CD4-positive, alpha-beta T cell treated with Interleukin-1 beta for 1 hour (primary cell): ENCODE measurements at regions not wholly inside any gene's neighbourhood (a gene's known extent, or its start where the extent isn't known, plus 50 kb on each side); places are given as distances from the start of the nearest gene placed in this dataset.

ENCODE experiments used
- DNase-seq, 2 donors: peaks; one replicate each; pipeline ENCODE4 v3.0.0-alpha.2; 2020 to 2022

DNA sequence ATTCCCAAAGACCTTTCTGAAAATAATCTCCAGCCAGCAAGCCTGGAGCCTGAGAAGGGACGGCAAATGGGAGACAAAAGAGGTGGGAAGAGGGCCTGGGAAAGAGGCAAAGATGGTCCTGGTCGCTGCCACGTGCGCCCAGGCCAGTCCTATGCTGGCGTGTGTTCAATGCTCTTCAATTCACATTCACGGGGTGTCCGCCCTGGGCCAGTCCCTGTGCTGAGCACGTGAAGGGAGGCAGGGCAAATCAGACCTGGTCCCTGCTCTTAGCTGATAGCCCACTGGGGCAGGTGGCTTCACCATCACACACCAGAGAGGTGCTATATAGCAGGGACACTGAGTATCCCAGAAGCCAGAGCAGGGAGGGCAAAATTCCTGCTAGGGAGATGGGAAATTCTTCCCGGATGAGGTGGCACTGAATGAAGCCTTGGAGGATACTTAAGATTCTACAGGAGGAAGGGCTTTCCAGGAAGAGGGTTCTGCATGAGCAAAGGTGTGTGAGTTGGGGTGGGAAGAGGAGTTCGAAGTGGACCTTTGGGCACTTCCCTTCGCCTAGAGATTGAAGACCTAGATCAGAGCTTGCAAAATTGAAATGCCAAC lies 148.2 kb downstream of the CHST1 start:
- no peak for DNase-seq

DNA sequence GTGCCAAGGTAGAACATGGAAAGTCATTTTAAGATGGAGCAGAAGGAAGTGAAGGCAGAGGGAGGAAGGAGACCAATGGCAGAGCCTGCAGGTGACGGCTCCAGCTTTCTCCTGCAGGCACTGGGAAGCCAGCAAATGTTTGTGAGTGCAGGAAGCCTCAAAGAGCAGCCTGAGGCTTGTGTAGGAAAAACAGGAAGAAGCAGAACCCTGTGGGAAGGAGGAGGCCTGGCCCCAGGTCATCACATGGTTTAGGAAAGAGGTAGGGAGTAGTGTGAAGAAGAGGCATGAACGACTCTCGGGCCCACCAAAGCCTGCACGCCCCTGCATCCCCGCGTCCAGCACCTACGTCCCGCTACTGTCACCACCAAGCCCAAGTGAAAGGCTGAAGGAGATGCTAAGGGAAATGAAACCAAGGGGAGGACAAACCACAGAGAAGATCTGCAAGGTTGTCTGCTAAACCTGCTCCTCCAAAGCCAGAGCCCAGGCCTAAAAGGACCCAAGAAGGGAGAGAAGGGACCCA lies 151.5 kb downstream of the CHST1 start:
- no peak for DNase-seq

DNA sequence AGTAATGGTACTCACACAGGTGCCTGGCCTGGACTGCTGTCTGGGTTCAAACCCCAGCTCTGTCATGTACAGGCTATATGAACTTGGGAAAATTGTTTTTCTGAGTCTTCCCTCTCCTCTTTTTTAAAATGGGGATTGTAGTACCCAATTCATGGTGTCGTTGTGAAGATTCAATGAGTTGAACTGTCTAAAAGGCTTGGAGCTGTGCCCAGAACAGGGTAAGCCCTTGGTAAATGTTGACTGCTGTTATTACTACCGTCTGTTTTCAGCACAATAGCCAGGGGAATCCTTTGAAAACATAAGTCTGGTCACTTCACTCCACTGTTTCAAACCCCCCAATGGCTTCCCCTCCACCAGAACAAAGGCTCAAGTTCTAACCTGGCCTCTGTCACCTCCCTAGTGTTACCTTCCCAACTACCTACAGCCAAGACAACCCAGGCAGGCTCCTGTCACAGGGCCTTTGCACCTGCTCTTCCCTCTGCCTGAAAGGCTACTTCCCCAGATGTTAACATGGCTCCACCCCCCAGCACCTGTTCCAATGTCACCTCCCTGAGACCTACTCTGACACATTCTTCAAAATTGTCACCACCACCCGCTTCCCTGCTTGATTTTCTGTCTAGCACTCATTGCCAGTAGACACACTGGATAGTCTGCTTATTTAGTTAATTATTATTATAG lies 152.8 kb downstream of the CHST1 start:
- no peak for DNase-seq

DNA sequence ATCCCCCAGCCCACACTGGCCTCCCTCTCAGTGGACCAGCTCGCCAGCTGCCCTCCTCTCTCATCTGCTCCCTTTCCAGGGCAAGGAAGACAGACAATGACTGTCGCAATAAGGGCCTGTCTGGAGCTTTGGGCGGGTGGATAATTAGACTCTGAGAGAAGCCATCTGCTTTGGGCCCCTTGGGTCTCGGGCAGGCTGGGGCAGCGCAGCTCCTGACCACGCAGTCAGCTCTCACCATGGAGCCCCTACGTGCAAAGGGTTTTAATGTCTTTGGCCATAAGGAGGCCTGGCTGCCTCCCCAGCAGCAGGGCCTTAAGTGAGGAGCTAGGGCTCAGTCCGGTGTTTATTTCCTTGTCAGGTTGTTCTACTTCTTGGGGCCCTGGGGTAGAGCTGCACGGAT lies 153.9 kb downstream of the CHST1 start:
- no peak for DNase-seq

DNA sequence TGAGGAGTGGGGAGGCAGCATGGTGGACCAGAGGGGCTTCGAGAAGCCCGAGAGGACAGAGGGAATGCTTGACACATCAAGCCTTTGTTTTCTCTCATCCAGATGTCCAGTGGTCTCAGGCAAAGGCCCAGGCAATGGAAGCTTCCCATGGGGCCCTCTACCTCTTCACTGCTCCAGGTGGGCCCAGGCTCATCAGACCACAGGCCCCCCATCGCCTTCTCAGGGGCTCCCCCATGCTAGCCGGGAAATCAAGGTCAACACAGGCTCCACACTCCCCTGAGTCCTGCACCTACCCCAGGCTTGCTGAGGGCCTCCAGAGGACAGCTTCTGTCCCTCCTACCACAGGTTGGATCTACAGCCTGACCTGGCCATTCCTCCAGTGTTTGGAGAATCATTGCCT lies 157.5 kb downstream of the CHST1 start:
- DNase-seq, result no peak

DNA sequence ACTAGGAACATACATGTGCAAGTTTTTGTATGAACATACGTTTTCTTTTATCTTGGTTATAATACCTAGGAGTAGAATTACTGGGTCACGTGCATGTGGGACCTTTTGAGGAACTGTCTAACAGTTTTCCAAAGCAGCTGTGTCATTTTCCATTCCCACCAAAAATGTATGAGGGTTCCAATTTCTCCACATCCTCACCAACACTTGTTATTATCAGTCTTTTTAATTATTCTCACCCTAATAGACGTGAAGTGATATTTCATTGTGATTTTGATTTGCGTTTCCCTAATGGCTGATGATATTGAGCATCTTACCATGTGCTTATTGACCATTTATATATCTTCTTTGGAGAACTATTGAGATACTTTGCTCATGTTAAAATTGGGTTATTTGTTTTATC lies 162.1 kb downstream of the CHST1 start:
- no peak for DNase-seq

DNA sequence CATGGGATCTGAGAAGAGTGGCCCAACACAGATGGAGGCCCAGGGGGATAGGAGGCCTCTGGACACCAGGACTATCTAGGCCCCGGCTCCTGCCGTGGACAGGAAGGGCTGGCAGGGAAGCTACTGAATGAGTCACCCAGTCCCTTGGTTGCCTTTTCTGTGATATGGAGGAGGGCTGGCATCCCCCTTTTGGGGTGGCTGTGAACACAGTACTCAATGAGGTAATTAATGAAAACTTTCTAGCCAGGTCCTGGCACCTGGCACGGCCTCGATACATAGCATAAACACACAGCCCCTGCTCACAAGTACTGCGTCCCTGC lies 163.2 kb downstream of the CHST1 start:
- no peak for DNase-seq

DNA sequence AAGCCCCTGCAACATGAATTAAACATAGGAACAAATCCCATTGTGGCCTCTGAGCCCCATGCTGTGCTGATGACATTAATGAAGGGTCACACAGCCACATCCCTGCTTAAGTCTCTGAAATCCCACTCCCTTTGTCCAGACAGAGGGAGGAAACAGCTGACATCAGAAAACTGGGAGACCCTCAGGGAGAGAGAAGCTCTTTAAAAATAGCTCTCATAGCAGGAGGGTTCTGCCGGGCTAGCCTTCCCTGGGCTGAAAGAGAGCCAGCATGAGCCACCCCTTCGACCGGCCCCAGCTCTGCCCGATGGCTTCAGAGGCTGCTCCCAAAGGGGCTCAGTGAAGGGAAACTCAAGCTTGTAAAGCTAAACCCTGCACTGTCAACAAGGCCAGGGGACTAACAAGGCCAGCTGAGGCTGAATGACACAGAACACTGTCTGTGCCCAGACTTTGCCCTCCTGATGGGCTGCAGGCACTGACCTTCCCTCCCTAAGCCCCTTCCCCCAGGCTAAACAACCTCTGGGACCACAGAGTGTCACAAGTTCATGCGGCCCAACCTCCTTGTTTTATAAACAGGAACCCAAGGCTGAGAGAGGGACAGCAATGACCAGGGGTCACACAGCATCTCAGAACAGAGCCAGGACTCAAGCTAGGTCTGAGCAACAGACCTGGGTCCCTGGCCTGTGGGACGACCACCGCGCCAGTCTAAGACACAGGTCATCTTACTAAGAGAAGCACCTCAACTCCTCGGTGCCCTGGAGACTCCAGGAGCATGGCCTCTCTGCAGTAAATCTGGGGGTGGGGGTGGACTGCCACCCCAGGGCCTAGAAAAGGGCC lies 163.8 kb downstream of the CHST1 start:
- no peak for DNase-seq

DNA sequence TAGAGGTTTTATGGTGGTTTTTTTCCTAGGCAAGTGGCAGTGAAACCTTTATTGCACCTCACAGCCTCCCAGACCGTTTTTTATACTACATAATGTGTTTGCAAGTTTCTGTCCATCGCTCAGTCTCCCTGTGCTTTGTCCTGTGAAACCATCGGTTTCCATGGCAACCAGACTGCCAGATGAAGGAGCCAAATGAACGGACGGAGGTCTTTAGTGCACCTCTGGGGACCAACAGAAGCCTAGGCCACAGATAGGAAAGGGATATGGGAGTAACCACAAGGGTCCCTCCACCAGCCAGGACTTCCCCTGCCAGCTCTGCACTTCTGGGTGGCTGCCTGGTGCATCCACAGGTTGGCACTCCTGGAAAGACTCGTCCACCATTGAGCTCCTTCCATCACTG lies 165.0 kb downstream of the CHST1 start:
- no peak for DNase-seq

DNA sequence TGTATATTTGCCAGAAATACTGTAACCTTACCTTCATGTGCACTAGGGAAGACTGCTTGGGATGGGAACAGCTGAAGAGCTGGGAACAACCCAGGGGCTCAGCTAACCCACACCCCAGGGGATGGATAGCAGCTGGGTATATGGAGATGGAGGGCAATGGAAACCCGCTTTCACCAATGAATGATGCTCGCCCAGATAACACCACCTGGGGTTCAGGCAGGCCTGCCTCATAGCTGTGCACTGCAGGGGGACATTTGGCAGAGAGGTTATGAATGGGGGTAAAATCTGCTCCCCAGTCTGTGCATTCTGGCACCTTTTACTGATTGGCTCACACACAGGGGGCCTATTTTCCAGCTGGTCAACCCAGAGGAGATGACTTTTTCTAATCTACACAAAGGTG lies 170.7 kb downstream of the CHST1 start:
- DNase-seq, result no peak

DNA sequence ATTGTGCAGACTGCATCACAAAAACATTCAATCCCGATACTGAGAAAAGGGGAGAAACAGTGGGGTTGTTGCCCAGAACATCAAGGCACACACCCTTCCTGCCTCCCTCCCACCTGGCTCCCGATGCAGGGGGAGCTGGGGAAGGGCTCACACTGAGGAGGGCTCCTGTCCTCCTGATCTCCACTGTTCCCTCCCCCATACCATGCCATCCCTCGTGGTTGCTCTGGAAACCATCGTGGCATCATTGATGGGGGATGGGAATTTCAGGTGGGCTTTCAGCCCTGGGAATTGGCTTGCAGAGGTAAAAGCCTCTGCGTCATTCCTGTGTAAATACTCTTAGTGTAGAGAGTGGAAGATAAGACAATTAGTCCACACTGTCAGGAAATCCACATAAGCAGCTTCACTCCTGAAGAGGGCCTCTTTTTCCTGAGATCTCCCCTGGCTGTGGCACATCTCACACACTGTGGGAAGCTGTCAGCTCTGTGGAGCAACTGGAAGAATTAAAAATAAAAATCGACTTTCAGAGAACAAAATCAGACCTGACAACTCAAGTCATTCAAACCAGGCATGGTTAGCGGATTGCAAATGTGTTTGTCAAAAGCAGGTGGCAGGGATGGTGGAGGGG lies 176.0 kb downstream of the CHST1 start:
- DNase-seq, result no peak

DNA sequence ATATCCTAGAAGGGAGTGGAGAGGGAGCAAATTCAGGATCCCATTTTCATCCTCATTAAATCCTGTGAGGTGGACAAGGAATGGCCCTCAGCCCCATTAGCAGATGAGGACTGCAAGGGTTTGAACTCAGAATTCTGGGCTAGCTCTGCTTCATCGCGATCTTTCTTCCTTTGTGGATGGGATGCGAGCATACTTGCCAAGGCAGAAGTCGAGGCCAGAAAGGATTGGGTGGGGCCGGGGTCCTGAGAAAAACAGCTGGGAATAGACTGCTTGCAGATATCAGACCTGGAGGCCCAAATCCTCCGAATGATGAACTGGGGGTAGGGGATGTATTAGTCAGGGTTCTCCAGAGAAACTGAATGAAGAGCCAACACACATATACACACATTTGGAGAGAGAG lies 179.0 kb downstream of the CHST1 start:
- DNase-seq, result no peak

DNA sequence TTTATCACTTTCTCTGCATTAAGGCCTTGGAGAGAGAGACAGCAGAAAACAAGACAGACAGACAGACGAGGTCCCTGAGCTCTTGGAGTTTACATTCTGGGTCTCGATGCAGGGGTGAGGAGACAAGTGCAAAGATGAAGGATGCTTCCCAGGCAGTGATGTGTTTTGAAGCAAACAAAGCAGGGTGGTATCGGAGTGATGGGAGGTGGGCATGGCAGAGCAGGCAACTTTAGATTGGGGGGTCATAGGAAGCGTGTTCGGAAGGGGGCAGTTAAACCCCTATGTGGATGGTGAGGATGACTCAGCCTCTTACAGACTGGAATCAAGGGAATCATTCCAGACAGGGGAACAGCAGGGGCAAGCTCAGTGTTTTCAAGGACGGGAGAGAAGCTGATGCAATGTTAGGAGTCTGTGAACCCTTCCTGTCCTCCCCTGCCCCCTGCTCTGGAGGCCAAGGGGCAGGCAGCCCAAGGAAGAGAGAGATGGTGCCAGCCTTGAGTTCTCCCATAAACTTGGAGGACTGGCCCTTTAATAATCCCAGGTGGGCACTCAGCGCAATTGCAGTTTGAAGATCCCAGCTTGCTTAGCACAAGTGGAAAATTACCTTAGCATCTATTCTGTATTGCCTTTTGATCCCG lies 180.2 kb downstream of the CHST1 start:
- DNase-seq, result no peak

DNA sequence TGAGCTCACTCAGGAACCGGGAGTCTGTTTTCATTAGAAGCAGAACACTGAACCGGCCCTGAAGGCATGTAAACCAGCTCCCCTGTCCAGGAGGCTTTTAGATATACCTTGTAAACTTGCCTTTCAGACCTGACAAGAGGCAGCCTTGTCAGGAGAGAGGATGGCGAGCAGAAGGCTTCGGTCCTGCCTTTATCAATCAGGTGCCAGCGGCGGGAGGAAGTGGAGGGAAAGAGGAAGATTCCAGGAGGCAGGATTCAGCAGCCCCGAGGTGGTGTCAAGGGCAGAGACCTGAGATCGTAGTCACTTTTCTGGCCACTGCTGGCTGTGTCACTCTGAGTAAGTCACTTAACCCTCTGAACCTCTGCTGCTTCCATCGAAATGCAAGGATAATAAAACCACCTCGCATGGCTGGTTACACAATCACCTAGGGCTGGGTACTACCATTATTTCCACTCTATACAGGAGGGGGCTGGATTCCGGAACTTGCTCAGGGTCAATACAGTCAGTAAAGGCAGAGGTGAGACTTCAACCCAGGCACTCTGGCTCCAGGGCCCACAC lies 181.0 kb downstream of the CHST1 start:
- DNase-seq, result no peak

DNA sequence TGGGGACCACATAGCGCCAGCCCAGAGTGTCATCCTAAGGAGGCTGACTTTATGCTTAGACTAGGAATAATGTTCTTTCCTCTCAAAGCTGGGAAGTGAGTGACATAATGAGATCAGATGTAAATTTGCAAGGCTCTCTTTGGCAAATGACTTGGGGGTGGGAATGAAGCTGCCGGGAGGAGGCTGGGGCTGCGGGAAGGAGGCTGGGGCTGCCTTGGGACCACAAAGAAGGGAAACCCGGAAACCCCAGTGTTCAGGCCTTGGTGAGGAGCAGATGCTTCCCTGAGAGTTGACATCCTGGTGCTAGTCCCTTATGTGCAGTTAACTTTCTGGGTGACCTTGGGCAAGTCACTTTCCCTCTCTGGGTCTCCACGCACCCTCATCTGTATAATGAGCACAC lies 182.0 kb downstream of the CHST1 start:
- no peak for DNase-seq

DNA sequence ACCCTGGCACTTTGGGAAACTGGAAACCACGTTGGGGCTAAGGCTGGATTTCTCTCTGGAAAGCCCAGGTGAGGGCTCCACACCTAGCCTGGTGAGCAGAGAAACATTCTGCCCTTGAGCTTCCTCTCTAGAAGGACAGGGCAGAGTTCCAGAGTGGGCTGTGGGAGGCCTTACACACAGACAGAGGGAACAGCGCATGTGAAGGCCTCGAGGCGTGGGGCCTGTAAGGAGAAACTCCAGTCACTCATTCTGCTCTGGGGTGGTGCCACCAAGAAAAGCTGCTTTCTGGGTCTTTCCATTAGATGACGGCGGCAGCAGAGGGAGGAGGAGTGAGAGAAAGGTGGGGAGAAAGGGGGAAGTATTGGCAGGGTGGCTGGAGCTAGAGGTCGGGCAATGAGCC lies 183.1 kb downstream of the CHST1 start:
- DNase-seq, result no peak

DNA sequence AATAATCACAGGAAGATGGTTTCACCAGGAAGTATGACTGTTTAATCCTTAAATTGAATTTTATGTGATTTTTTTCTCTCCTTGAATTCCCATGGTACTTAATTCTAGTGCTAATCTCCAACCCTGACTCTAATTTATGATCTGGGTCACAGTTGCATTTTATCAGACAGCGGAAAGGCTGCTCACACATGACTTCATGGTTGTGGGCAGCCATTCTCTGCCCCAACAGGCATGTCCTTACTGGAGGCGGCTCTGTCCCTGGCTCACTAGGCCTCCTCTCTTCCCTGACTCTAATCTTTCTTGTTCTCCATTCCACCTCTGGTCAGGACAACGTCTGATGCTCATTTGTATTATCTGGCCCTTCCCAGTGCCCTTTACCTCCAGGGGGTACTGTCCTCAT lies 184.4 kb downstream of the CHST1 start:
- DNase-seq, result no peak

DNA sequence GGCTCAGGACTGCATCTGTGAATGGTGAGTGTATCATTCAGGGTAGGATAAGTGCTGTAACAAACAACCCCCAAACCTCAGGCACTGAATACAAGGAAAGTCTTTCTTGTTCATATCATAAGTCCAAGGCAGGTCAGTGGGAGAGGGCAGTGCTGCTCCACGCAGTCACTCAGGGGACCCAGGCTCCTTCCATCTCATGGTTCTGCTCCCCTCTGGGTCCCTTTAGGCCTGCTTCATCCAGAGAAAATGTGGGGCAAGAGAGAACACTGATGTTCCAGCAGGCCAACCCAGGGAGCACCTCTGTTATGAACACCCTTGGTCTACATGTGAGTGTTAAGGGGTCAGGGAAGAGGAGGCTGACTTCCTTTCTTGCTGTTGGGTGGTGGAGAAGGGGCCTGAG lies 187.8 kb downstream of the CHST1 start:
- DNase-seq, result no peak

DNA sequence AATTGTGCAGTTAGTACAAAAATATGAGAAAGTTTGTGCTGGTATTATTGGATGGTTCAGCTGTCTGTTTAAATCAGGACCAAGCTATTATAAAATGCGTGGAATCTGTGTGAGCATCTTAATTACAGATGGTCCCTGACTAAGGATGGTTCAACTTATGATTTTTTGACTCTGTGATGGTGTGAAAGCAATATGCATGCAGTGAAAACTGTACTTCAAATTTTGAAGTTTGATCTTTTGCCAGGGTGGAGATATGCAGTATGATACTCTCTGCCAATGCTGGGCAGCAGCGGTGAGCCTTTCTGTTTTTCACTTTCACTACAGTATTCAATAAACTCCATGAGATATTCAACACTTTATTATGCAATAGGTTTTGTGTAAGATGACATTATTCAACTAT lies 189.3 kb downstream of the CHST1 start:
- no peak for DNase-seq

DNA sequence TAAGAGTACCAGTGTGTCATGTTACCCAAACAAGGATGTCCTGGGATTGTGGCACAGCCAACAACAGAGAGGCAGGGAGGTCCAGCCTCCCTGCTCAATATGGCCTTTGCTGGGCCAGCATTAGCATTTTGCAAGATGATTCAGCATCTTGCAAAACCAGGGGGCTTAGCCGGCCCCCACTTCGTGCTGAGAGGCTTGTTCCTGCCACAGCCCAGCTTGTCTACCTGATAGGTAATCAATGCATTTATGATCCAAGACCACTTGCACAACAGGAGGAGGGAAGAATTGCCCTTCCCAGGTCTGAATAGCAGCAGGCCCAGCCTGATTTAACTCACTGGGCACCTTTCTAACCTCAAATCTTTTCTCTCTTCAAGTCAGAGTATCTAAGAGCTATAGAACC lies 189.0 kb upstream of the SYT13 start:
- DNase-seq, result no peak

DNA sequence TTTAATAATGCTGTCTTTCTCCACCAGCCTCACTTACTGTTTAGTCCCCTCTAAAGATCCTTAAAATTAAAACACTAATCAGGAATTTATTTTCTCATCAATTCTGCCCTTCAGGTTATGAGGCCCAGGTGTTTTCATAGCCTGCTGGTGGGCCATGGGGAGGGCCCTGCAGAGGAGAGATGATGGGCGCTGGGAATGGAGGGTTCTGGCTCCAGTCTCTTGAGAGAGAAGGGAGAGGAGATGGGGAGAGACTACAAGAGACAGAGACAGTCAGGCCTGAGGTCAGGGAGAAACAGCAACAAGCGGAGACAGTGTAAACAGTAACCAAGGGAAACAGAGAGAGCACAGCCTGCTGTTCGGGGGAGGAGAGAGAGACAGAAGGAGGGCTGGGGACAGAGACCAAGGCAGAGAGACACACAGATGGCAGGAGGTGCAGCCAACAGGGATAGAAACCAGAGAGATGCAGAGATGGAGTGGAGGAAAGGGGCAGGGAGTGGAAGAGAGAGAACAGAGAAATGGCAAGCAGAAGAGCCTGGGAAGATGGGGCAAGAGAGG lies 187.3 kb upstream of the SYT13 start:
- DNase-seq, result no peak

DNA sequence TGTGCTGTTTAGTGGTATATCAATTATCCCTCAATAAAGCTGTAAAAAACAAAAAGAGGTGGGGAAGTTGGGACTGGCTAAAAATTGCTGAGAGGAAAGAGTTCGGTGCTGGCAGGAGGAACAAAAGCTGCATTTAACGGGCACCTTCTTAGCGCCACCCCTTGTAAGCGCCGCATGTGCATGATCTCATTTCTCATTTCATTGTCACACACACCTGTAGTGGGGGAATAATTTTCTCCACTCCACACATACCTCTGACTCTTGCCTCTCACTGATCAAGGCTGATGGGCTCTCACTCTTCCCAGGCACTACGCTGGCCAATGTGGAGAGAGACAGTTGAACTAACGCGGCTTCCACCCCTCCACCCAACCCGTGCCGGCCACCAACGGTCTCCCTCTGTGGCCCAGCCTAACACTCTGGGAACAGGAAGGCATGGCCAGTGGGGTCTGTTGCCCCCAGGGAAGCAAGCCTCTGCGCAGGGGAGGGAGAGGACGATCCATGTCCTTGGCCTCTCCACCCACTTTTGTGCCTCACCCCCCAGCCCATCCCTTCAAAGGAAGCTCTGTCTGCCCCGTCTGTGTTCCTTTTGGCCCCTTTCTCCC lies 186.7 kb upstream of the SYT13 start:
- no peak for DNase-seq
